K562 (cell line): ENCODE measurements at regions not wholly inside any gene's neighbourhood (a gene's known extent, or its start where the extent isn't known, plus 50 kb on each side); places are given as distances from the start of the nearest gene placed in this dataset.

Experiments
- ATAC-seq: fragments of 200-7000 bp; cut with Tn5 transposase; 3 replicates; pipeline ENCODE4 v1.9.1; 2020; ENCODE audit warnings: moderate library complexity
- BruUV-seq: library from RNA; stranded (reverse); fragments of 400-500 nt; replicated peaks from 2 replicates; lab custom pipeline; 2021; lab: Mats Ljungman, UMichigan
- CTCF ChIA-PET: fragments of 300-600 bp; formaldehyde crosslinking; extraction: SDS; loops from one replicate; lab custom pipeline; 2021; ENCODE audit warnings: low intra/inter-chr PET ratio; lab: Yijun Ruan, JAX
- POLR2A ChIA-PET: fragments of 300-600, 350-650 bp; sonication (Branson Sonifier 250); formaldehyde crosslinking; extraction: SDS; loops from one replicate; lab custom pipeline; 2021; ENCODE audit warnings: antibody characterized with exemption, inconsistent platforms; lab: Yijun Ruan, JAX
- DNase-seq, 4 experiments: peaks; one replicate each; pipeline versions ENCODE4 v3.0.0 to v3.0.0-alpha.2; 2011 to 2018; ENCODE audit warnings: low spot score in 3 of 4, mixed read lengths in 3 of 4; ENCODE audit errors: extremely low read depth in 1 of 4
- FAIRE-seq: peaks from 2 replicates; lab custom pipeline; 2011; peaks lifted over from hg19 to GRCh38; lab: Jason Lieb, UNC
- H2AFZ ChIP-seq: 2 replicates; pipeline ENCODE4 v1.6.0; 2011; ENCODE audit warnings: low read depth, low read length, control low read depth, inconsistent platforms
- H3K27ac ChIP-seq: fragments of 200-600 bp; 3 replicates; pipeline ENCODE4 v1.8.0; 2011; ENCODE audit warnings: low read depth, mild to moderate bottlenecking, control low read depth, inconsistent platforms, low read length, moderate library complexity, mixed read lengths; ENCODE audit errors: extremely low read depth
- H3K27me3 ChIP-seq, 2 experiments: fragments of 300-600 bp in 1 of 2; 2 replicates in 1 of 2; 3 replicates in 1 of 2; pipeline versions ENCODE4 v1.6.0 to v1.8.0; 2011; ENCODE audit warnings: inconsistent platforms in 2 of 2, low read length in 2 of 2, mild to moderate bottlenecking in 1 of 2, mixed read lengths in 1 of 2, moderate library complexity in 1 of 2; ENCODE audit not compliant: control insufficient read depth in 2 of 2, insufficient read depth in 2 of 2
- H3K36me3 ChIP-seq: fragments of 300-600 bp; 3 replicates; pipeline ENCODE4 v1.8.0; 2011; ENCODE audit warnings: mild to moderate bottlenecking, low read length, inconsistent platforms; ENCODE audit not compliant: control insufficient read depth, insufficient read depth
- H3K4me1 ChIP-seq, 2 experiments: fragments of 200-600 bp in 1 of 2; replicated peaks in 1 of 2; 2 replicates in 1 of 2; 3 replicates in 1 of 2; pipeline versions ENCODE4 v1.5.1 to v1.8.0; 2011; ENCODE audit warnings: inconsistent platforms in 2 of 2, low read length in 2 of 2, mild to moderate bottlenecking in 1 of 2, mixed read lengths in 1 of 2, moderate library complexity in 1 of 2; ENCODE audit not compliant: control insufficient read depth in 2 of 2, insufficient read depth in 2 of 2
- H3K4me2 ChIP-seq: 2 replicates; pipeline ENCODE4 v1.6.1; 2011; ENCODE audit warnings: low read length, control low read depth, inconsistent platforms, mixed read lengths; ENCODE audit not compliant: insufficient read depth
- H3K4me3 ChIP-seq: fragments of 200-600 bp; sonication (generic), shearing (Covaris generic); 2 replicates; pipeline ENCODE4 v1.5.1; 2016; ENCODE audit warnings: control low read depth, inconsistent platforms
- H3K79me2 ChIP-seq: fragments of 200-600 bp; 3 replicates; pipeline ENCODE4 v1.8.0; 2011; ENCODE audit warnings: low read length, inconsistent platforms; ENCODE audit not compliant: control insufficient read depth, insufficient read depth
- H3K9ac ChIP-seq, 2 experiments: 2 replicates each; pipeline versions ENCODE4 v1.6.0 to v1.6.1; 2011; ENCODE audit warnings: low read depth in 2 of 2, low read length in 2 of 2, control low read depth in 1 of 2, inconsistent platforms in 1 of 2, mild to moderate bottlenecking in 1 of 2, mixed read lengths in 1 of 2; ENCODE audit not compliant: insufficient read depth in 1 of 2
- H3K9me1 ChIP-seq: one replicate; pipeline ENCODE4 v1.6.0; 2011; ENCODE audit warnings: inconsistent platforms, mild to moderate bottlenecking, low read length, moderate library complexity; ENCODE audit not compliant: control insufficient read depth, insufficient read depth
- H3K9me3 ChIP-seq: replicated peaks from 2 replicates; pipeline ENCODE4 v1.5.1; 2011; ENCODE audit warnings: low read depth, low read length, inconsistent platforms; ENCODE audit not compliant: control insufficient read depth, insufficient read depth
- H4K20me1 ChIP-seq: replicated peaks from 2 replicates; pipeline ENCODE4 v1.6.1; 2011; ENCODE audit warnings: low read length, inconsistent platforms, mixed read lengths; ENCODE audit not compliant: control insufficient read depth, insufficient read depth
- CHD4 ChIP-seq: fragments of 200-600 bp; sonication (generic); IDR thresholded peaks from 3 replicates; pipeline ENCODE4 v1.6.1; 2012; ENCODE audit warnings: low read depth, mild to moderate bottlenecking, mixed read lengths, low read length, inconsistent platforms; ENCODE audit not compliant: insufficient read depth, insufficient replicate concordance, poor library complexity, severe bottlenecking
- E2F1 ChIP-seq: sonication (generic); formaldehyde crosslinking; IDR thresholded peaks from 2 replicates; pipeline ENCODE4 v1.8.1; 2023; ENCODE audit warnings: mild to moderate bottlenecking, missing genetic modification reagents, moderate library complexity
- E4F1 ChIP-seq: fragments of 250-450 bp; sonication (Bioruptor Pico); IDR thresholded peaks from 2 replicates; pipeline ENCODE4 v1.5.0; 2021; ENCODE audit warnings: mild to moderate bottlenecking, borderline replicate concordance
- HINFP ChIP-seq: fragments of 450-650 bp; conservative IDR thresholded peaks from 2 replicates; pipeline ENCODE4 v1.6.1; 2016; ENCODE audit warnings: missing genetic modification characterization, low read depth, mild to moderate bottlenecking, control low read depth, missing compliant biosample characterization
- ILK ChIP-seq: fragments of 450-650 bp; IDR thresholded peaks from 2 replicates; pipeline ENCODE4 v1.6.1; 2016; ENCODE audit warnings: missing genetic modification characterization, low read depth, mild to moderate bottlenecking, missing compliant biosample characterization, moderate library complexity, borderline replicate concordance
- MEF2A ChIP-seq: IDR thresholded peaks from 2 replicates; pipeline ENCODE4 v1.6.1; 2011; ENCODE audit warnings: low read depth, mild to moderate bottlenecking, low read length, moderate library complexity; ENCODE audit not compliant: control insufficient read depth
- RAD21 ChIP-seq, 2 experiments: fragments of 250-450 bp in 1 of 2; fragments of 450-650 bp in 1 of 2; sonication (Bioruptor Pico) in 1 of 2; formaldehyde crosslinking in 1 of 2; IDR thresholded peaks in 1 of 2; conservative IDR thresholded peaks in 1 of 2; 2 replicates each; pipeline versions ENCODE4 v1.4.0 to v1.8.0; 2020 to 2022; ENCODE audit warnings: mild to moderate bottlenecking in 2 of 2, moderate library complexity in 1 of 2
- ZBTB7A ChIP-seq: IDR thresholded peaks from 2 replicates; pipeline ENCODE4 v1.6.1; 2011; ENCODE audit warnings: low read depth, mild to moderate bottlenecking, low read length, moderate library complexity, borderline replicate concordance; ENCODE audit not compliant: control insufficient read depth
- WGBS: fragments of 100-300 bp; shearing (Covaris generic); methylation state at CpG from one replicate; pipeline ENCODE4 v1.1.6; 2016; ENCODE audit warnings: low coverage, mixed read lengths; ENCODE audit not compliant: insufficient coverage; ENCODE audit errors: missing lambda C conversion rate; 5-methylcytosine and 5-hydroxymethylcytosine counted together
- in situ Hi-C: fragments of 300-500 bp; cut with MboI; formaldehyde crosslinking; loops from 4 replicates; pipeline ENCODE4 v1.15.0; 2018; ENCODE audit warnings: inconsistent platforms, mixed read lengths
- intact Hi-C: fragments of 100-400 bp; cut with micrococcal nuclease; formaldehyde crosslinking; loops from 2 replicates; pipeline ENCODE4 v1.14.2; 2022
- TF ChIP-seq, protein P1 (sequence below): fragments of 450-650 bp; IDR thresholded peaks from 2 replicates; pipeline ENCODE4 v1.6.1; 2017; ENCODE audit warnings: antibody characterized with exemption

DNA sequence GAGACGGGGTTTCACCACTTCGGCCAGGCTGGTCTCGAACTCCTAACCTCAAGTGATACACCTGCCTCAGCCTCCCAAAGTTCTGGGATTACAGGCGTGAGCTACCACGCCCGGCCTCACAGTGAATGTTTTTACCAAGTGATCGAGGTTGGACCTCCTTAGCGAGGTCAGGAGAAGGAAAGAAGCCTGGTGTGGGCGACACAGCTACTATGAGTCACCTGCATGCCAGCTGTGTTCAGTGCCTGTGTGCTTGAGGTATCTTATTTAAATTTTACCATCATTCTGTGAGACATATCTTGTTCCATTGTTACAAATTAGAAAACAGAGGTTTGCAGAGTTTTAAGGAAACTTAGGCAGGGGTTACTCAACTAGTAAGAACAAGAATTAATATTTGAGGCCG lies 174.8 kb upstream of the DYNLRB2 start:
- Histone ChIP-seq H3K79me2 (no peaks in the 10 kb centered on the region), H3K4me2 (no peak overlapping the region), H2AFZ (no peak overlapping the region), H3K9me1 (no peaks in the 10 kb centered on the region), H3K4me1 (no peaks in the 10 kb centered on the region), H3K4me3 (no peak overlapping the region), H3K27me3 (no peaks in the 10 kb centered on the region), H3K36me3 (no peaks in the 10 kb centered on the region), H4K20me1 (no peaks in the 10 kb centered on the region), H3K27ac (no peak overlapping the region), H3K9me3 (no peaks in the 10 kb centered on the region), H3K9ac (no peak overlapping the region)
- in situ Hi-C loops (no loop called here), intact Hi-C loops (no loop called here)
- ChIA-PET CTCF (no interaction called here), POLR2A (no interaction called here)
- no peak for FAIRE-seq
- TF ChIP-seq, protein P1, sequence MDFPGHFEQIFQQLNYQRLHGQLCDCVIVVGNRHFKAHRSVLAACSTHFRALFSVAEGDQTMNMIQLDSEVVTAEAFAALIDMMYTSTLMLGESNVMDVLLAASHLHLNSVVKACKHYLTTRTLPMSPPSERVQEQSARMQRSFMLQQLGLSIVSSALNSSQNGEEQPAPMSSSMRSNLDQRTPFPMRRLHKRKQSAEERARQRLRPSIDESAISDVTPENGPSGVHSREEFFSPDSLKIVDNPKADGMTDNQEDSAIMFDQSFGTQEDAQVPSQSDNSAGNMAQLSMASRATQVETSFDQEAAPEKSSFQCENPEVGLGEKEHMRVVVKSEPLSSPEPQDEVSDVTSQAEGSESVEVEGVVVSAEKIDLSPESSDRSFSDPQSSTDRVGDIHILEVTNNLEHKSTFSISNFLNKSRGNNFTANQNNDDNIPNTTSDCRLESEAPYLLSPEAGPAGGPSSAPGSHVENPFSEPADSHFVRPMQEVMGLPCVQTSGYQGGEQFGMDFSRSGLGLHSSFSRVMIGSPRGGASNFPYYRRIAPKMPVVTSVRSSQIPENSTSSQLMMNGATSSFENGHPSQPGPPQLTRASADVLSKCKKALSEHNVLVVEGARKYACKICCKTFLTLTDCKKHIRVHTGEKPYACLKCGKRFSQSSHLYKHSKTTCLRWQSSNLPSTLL = no peak
- no peak for TF ChIP-seq E4F1 (CRISPR knock-in tag)
- no peak for TF ChIP-seq ZBTB7A
- TF ChIP-seq CHD4 = no peak
- TF ChIP-seq HINFP = no peak
- TF ChIP-seq ILK (tag) = no peak
- TF ChIP-seq RAD21 (CRISPR knock-in tag; conservative IDR thresholded peaks at IDR 0.05 in 1 of 2, IDR thresholded peaks at IDR 0.05 in 1 of 2) = no peak
- TF ChIP-seq E2F1 (CRISPR knock-in tag) = no peak
- no peak for TF ChIP-seq MEF2A
- BruUV-seq = no TSS peak
- under 1% methylated on average over 10 of the region's 10 CpGs for WGBS
- ATAC-seq = no peak
- DNase-seq = no peak
